ENCODE measurements at regions not wholly inside any gene's neighbourhood (a gene's known extent, or its start where the extent isn't known, plus 50 kb on each side); places are given as distances from the start of the nearest gene placed in this dataset.

- intact Hi-C loops (cut with DNase I): no loop called here
- peak in 1 of 10 donors; percentile 54 for DNase-seq
Observed at GRCh38 chr16:86202760-86203426, 303.9 kb downstream of the IRF8 start.

- intact Hi-C loops (cut with DNase I): no loop called here
- peak in 1 of 10 donors; percentile 24 for DNase-seq
Observed at GRCh38 chr16:86203557-86204275, 304.8 kb downstream of the IRF8 start.

- intact Hi-C loops (cut with DNase I): no loop called here
- DNase-seq: peak in 1 of 10 donors; percentile 20
Observed at GRCh38 chr16:86205521-86206245, 304.6 kb upstream of the FOXF1 start.

DNA sequence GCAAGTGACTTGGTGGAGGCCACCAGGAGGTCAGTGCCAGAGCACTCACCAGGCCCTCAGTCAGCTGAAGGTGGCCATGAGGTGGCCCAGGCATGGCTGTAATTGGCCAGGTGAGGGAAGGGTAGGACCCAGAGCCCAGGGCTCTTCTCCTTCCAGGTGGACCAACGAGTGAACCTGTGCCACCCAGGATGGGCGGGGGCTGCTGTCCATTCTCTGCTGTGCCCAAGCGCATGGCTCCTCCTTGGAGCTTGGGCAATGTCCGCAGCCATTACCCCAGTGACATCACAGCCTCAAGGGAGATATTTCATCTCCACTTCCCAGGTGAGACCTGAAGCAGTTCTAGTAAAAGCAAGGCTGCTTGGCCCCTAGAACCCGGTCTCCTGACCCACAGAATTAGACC, 303.0 kb upstream of the FOXF1 start:
- intact Hi-C loops (cut with DNase I): no loop called here
- peak in 1 of 10 donors; percentile 64 for DNase-seq

DNA sequence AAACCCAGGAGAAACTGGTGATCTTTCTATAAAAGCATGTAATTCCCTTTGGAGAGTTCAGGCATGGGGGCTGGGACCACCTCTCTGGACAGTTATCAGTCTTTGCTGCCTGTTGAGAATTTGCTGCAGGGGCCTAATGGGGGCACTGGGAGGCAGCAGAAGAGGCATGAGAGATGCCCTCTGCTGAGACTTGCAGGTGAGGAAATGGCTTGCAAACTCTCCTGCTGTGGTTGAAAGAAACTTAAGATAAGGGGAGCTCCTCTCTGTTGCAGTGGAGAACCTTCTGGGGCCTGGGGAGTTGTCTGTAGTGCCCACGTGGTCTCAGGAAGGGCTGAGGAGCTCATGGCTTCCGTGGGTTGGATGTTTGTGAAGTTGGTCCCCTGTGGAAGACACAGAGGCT, 301.1 kb upstream of the FOXF1 start:
- intact Hi-C loops (cut with DNase I): no loop called here
- no peak for DNase-seq

GRCh38 chr16:86210403-86211193, 299.7 kb upstream of the FOXF1 start:
- intact Hi-C loops (cut with DNase I): no loop called here

GRCh38 chr16:86211265-86211664, 299.1 kb upstream of the FOXF1 start:
- peak in 2 of 10 donors; percentile 38 to 75 for DNase-seq
- intact Hi-C loops (cut with DNase I): no loop called here

More at GRCh38 chr16:86210403-86211193, 299.7 kb upstream of the FOXF1 start:
- DNase-seq: peak in 1 of 10 donors; percentile 31

- intact Hi-C loops (cut with DNase I): no loop called here
- DNase-seq: peak in 2 of 10 donors; percentile 35 to 44
Observed at GRCh38 chr16:86211800-86212199, 298.5 kb upstream of the FOXF1 start.

DNA sequence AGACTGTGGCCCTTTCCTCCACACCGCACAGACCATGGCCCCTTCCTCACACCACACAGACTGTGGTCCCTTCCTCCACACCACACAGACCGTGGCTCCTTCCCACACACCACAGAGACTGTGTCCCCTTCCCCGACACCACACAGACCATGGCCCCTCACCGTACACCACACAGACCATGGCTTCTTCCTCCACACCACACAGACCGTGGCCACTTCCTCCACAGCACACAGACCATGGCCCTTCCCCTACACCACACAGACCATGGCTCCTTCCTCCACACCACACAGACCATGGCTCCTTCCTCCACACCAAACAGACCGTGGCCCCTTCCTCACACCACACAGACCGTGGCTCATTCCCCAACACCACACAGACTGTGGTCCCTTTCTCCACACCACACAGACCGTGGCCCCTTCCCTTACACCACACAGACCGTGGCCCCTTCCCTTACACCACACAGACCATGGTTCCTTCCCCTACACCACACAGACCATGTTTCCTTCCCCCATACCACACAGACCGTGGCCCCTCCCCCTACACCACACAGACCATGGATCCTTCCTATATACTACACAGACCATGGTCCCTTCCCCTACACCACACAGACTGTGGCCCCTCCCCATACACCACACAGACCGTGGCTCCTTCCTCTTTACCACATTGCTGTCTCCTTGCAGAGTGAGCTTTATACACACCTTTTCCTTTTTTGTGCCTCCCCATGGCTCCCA, 297.5 kb upstream of the FOXF1 start:
- intact Hi-C loops (cut with DNase I): no loop called here
- peak in 2 of 10 donors; percentile 27 to 77 for DNase-seq

DNA sequence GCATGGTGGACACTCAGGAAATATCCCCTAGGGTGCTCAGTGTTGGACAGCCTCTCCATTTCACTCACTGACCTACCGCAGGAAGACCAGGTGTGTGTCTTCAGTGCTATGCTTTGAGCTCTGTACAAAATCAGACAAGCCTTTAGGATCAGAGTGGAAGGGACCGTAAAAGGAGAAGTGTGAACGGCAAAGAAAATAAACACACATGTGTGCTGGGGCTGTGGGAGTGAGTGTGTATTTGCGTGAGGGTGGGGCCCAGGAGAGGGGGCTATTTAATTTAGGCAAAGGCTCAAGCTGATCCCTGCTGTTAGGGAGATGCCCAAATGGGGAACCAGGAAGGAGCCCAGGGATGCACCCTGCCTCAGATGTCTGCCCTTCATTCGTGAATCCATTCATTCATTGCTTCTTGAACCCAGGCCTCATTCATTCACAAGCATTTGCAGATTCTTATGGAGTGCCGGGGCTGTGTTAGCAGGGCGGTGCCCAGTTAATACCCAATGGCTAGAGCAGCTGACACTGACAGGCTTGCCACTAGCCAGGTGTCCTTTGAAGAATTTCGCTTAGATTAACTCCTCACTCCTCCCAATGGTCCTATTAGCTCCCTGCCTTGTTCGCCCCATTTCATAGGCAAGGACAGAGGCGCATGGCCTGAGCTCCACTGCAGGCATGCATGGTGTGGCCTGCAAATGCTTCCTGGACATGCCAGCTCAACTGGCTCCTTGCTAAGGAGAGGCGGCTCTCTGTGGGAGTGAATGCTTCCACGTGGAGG, 296.7 kb upstream of the FOXF1 start:
- intact Hi-C loops (cut with DNase I): no loop called here
- DNase-seq: peak in 2 of 10 donors; percentile 8 to 20

- intact Hi-C loops (cut with DNase I): no loop called here
Observed at GRCh38 chr16:86214326-86215232, 295.7 kb upstream of the FOXF1 start.

GRCh38 chr16:86215233-86215978, 294.9 kb upstream of the FOXF1 start:
- DNase-seq: peak in 1 of 10 donors; percentile 40
- intact Hi-C loops (cut with DNase I): no loop called here

More at GRCh38 chr16:86214326-86215232, 295.7 kb upstream of the FOXF1 start:
- DNase-seq: peak in 2 of 10 donors; percentile 38 to 41

DNA sequence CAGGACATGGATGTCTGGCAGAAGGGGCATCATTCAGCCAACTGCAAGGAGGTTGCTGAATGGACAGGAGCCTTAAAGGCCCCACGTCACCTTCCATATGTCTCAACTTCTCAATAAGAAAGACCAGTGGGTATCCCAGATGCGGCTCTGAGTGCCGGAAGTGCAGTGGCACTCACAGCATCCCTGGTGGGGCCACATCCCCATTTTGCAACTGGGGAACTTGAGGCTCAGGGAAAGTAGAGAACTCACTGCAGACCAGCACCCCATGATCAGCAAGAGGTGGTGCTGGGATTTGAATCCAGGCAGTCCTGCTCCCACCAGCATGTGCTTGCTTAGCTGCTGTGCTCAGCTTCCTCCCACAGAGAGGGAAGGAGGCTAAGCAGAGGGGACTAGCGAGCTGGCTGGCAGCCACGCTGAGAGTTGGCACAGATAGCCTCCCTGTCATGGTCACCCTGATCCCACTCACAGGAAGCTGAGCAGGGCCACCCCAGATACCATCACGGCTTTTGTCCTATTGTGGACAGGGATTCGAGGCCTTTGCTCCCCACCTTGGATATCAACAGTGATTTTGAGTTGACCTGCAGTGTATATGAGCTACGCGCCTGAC, 294.2 kb upstream of the FOXF1 start:
- peak in 3 of 10 donors; percentile 2 to 77 (median 70) for DNase-seq
- intact Hi-C loops (cut with DNase I): no loop called here

DNA sequence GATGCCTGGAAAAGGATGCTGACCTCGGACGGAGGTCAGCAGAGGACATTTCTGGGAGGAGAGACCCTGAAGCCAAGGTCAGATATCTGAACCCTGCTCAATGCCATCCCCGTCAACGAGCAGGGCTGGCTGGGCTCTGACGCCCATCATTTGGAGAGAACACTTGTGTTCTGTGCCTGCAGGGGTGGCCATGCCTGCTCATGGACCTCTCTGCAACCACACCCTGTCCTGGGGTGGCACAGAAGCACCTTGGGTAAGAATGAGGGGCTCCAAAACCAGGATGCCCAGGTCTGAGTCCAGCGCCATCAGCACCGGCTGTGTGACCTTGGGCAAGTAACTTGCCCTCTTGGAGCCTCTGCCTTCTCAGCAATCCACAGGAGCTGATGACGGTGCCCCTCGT, 293.7 kb upstream of the FOXF1 start:
- intact Hi-C loops (cut with DNase I): no loop called here
- DNase-seq: peak in 2 of 10 donors; percentile 19 to 66

DNA sequence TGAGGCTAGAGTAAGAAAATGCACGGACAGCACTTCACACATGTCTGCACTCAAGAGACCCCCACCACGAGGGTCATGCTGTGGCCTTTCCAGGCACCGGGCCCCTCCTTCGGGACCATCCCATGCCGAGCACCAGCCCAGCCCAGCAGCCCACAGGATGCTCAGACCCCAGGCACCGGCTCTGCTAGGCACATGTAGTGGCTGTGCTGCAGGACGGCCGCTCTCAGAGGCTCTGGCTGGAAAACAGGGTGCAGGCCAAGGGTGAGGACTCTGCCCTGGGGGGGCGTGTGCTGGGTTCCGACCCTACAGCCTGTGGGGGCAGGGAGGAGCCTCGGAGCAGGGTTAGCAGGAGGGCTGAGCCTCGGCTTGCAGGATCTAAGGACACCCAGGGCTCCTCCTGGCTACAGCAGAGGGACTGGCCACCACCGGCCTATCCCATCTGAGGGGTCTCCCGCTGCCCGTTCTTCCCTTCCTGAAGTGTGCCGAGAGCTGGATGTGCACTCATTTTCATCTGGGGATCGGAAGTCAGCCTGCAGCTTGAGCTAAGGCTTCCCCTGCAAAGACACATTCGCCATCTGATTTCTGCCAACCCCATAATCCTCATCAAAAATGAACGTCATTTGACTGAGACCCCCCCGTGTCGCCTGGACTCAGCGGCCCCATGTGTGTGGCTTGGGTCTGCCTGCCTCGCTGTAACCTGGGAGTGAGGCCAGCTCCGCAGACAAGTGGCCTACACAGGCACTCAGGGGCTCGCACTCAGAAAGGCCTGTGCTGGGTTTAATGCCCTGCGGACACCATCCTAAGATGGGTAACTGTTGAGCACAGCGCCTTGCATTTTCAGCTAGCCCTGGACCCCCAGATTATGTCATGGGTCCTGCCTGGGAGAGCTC, 293.1 kb upstream of the FOXF1 start:
- intact Hi-C loops (cut with DNase I): no loop called here
- peak in 2 of 10 donors; percentile 54 to 74 for DNase-seq

- DNase-seq: no peak
Observed at GRCh38 chr16:86217891-86218270, 292.4 kb upstream of the FOXF1 start.

More at GRCh38 chr16:86217891-86218270, 292.4 kb upstream of the FOXF1 start:
- intact Hi-C loops (cut with DNase I): no loop called here

All from posterior cingulate gyrus (tissue), 11 donors.